ENCODE measurements at regions not wholly inside any gene's neighbourhood (a gene's known extent, or its start where the extent isn't known, plus 50 kb on each side); places are given as distances from the start of the nearest gene placed in this dataset.
"Not testable (repeated sequence)": the region's sequence is repeated elsewhere in the genome, so short reads cannot be mapped to it uniquely, and the experiment has no call there.

DNA sequence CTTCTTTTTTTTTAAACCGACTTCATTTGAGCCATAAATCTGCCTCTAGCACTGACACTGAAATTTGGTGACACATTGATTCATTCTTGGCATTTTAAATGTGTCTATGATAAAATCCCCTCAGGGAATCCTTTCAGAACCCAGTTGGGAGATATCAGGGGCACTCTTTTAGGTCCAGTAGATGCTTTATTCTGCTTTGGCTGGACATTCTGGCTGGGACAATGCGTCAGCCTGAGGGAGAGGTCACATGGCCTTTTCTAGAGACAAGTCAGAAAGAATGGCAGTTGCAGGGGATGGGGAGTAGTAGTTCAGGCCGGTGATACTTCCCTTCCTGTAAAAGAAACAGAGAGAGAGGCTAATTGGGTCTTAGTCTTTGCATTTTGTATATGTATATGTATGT is 63.1 kb downstream of the TRIM43 start:
- not testable (repeated sequence) for DNase-seq

DNA sequence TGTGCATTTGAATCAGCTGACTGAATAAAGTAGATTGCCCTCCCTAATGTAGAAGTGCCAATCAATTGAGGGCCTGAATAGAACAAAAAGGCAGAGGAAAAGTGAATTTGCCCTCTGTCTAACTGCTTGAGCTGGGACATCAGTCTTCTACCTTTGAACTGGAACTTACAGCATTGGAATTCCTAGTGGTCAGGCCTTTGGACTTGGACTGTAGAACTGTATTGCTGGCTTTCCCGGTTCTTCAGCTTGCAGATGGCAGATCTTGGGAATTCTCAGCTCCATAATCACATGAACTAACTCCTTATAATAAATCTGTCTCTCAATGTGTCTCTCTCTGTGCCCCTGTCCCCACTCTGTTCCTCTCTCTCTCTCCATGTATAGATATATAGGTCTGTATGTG is 64.8 kb downstream of the TRIM43 start:
- DNase-seq, result not testable (repeated sequence)

DNA sequence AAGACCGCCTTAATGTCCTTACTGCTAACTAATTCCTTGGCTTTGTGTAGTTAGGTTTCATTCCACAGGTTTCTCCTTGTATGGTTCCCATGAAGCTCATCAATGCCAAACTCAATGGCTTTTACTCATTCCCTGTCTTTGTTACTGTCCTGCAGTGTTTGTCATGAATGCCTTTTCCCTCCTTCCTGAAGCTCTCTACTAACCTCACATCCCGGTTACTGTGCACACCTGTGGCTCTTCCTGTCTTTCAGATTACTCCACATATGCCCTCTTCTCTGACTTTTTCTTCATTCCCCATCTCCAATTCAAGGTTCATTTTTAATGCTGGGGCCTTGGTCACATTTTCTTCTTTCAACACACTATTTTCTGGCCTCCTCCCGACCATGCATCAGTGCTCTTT is 66.1 kb downstream of the TRIM43 start:
- DNase-seq, result not testable (repeated sequence)

DNA sequence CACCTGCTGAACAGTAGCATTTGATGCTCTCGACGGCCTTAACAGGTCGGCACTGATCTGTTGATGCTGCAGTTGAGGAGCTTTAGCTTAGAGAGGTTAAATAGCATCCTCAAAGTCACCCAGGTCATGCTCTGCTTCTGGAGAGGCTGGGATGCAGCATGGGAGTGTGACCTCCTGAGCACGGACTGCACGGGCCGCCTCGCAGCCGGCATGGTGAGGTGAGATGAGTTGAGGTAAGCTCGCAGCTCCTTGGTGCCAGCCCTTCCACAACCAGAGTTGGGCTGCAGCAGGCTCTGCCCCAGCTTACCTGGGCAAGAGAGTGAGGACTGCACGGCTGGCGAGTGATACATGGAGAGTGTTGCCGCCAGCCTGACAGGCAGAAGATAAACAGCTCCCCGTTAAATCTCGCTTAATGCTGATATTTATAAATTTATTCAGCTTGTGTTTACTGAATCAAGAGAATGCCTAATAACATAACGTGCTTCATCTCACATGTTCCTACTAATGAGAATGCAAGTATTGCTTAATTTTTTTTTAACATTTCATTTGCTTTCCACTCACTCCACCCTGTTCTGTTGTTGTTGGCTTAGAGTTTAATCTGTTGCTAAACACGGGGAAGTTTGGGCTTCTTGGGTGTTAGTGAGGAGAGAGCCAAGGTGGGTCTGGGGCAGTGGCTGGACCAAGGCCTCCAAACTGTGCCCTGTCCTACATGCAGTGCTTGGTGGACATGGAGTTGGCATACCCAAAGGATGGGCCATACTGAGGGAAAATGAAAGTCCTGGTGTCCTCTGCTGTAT is 69.2 kb downstream of the TRIM43 start:
- not testable (repeated sequence) for DNase-seq

DNA sequence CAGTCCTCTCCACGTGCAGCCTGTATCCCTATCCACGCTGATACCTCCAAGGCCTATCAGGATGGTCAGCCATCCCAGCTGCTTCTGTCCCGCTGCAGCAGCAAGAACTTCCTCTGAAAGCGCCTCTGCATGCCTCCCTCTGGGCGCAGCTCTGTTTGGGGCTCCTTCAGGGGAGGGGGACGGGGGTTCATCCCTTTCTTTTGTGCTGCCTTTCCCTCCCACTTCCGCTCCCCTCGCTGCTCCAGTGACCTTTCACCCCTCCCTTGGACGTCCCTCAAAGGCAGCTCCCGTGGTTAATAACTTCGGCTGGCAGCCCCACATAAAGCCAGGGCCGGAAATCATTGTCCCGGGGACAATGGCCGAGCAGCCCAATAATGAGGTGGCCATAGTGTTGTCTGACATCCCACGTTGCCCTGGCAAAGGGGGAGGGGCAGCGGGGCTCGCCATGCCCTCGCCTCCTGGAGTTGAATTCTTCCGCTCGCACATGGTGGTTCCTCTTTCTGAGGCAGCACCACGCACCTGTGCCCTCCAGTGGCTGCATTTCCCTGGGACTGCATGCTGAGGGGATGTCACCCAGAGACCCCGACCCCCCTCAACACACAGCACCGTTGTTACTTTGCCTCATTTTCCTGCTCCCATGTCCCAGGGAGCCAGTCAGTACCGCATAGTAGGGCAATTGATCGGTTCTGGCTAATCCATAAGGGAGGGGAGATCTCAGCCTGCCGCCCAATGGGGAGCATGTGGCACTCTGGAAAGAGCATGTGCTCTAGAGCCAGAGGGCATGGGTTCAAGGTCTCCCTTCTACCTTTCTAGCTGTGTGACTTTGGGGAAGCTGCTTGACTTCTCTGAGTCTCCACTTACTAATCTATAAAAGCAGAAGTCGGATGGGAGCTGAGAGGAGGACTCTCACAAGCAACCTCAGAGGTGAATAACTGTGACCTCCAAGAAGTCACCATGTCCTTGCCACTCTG is 72.0 kb downstream of the TRIM43 start:
- not testable (repeated sequence) for DNase-seq

DNA sequence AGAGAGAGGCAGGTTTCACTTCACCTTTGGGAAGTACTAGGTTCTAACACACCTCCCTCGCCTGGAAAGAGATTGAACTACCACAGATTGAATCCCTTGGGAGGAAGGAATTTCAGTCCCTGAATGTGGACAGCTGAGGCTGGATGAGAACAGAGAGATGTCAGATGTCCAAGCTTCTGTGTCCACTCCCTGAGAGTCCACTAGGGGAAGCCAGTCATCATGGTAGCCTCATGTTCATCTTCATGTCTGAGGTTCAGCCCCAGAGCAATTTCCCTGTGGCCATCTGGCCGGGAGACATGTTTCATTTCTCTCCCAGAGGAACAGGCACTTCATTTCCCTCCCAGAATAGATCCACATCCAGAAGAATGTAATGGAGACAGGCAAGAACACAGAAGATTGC is 74.8 kb downstream of the TRIM43 start:
- DNase-seq, result not testable (repeated sequence)

DNA sequence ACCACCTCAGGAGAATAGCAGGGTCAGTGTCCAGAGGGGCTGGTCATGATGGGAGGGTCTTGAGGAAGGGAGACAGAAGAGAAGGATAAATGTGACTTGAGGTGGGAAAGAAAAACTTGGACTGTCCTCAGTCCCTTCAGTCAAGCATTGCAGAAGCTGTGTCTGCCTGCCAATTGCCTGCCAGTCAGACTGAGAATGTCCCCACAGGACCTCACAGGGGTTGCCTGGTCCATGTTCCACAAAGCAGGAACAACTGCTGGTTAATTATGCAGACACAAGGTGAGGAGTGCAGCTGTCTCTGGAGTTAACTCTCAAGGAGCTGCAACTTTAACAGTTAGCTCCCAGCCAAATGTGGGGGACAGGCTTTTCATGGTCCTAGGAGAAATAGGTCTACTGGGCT is 75.7 kb downstream of the TRIM43 start:
- no peak for DNase-seq

DNA sequence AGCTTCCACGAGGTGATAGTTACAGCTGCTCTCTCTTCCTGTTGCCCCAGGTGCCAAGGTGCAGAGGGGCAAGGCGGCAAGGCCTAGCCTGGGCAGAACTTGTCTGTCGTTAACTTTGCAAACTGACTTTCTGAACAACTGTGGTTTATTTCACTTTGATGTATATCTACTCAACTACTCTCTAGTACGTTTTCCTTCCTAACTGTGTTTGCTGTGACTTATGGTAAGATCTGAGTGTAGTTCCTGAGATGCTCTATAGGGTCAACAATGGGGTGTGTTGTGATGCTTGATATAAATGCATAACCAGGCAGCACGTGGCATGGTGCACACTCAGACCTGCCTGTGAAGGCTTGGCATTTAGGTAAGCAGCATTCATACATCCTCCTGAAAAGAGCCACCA is 77.1 kb downstream of the TRIM43 start:
- not testable (repeated sequence) for DNase-seq

DNA sequence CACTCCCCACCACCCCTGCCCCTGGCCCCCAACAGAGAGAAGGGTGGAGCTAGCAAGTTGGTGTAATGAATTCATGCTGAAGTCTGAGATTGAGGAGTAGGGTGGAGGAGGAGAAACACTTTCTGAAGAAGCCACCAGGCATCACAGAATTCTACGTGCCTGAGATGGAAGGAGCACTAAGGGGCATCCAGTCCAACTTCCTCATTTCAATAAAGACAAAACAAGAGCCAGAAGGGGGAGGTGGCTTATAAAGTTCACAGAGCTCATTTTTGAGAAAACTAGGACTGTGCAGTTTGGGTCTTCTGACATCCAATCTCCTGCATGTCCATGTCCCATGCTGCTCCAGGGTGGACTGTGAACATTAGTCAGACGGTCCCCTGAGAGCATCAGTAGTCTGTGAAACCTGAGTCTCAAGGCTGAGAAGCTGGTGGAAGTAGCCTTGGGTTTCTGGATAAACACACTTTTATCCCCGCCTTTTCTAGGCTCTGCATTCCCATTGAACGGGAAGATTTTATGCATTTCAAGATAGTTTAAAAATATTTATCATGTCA is 77.7 kb downstream of the TRIM43 start:
- DNase-seq, result no peak

DNA sequence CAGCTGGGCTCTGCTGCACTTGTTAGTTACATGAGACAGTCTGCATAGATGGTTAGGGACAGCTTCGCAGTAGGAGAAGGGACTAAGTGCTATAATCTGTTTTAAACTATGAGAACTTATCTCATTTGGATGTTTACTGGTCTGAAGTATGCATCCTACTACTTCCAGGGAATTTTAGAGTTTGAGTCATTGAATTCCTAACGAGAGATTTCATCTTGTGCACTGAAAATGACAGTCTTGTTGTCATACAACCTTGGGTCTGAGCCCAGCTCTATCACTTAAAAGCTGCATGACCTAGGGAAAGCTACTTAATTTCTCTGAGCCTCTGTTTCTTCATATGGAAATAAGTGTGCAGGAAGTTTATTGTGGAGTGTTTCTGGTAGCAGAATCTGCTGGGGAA is 78.4 kb downstream of the TRIM43 start:
- DNase-seq, result no peak

DNA sequence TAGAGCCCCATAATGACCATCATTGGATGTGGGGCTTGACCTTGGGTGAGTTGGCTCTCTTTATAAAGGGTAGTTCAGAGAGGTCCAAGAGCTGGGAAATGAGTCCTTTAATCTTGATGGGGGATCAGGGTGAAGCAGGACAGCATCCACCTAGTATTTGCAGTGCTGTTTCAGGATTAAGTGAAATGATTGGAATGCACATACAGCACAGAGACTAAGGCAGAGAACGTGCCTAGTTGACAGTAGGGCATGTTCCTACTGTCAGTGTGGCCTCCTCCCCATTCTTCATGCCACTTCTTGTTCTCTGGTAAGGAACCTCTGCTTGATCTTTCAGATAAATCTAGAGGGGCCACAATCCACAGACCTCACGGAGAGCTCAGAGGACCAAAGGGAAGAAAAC is 78.9 kb downstream of the TRIM43 start:
- no peak for DNase-seq

DNA sequence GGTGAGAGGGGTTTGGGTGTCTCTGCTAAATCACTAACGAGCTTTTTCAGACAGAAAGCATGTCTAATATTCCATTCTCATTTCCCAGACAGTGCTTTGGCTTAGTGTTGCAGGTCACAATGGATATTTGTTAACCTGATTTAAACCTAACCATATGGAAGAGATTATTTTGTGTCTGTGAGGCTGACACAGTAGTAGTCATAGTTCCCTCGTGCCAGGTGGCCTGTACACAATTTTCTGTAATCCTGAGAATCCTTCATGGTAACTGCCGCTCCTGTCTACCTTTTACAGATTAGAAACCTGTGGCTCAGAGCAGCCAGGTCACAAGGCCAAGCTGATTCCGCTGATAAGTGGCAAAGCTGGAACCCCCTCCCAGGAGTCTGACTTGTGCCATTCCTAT is 79.4 kb downstream of the TRIM43 start:
- DNase-seq, result not testable (repeated sequence)

DNA sequence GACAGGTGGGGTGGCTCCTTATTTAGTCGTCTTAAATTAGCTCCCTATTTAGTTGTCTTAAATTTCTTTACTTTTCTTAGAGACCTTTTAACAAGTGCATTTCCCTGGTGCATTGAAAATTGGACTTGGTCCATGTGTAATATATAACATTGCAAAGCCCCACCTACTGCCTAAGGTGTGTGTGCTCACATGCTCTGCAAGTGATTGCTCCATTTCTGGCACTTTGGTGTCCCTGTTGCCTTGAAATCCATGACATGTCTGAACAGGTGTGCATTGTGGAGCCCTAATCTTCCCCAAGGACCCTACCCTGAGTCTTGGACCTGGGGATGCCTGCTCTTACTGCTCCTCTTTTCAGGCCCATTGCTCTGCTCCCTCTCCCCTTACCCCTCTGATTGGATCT is 80.2 kb downstream of the TRIM43 start:
- DNase-seq, result not testable (repeated sequence)

DNA sequence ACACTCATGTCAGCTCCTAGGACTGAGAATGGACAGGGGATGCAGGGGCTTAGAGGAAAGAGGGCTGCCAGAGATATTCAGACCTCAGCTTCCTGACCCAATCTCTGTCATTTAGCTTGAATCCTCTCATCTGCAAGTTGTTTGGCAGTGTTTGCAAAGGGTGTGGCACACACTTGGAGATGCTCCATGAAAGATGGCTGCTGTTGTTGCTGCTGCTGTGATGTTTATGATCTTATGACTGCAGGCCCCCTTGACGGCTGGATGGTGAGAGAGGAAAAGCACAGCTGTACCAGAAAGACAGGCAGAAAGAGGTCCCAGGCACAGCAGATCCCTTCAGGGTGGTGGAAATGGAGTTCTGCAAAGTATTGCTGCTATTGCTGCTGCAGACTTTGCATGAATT is 80.7 kb downstream of the TRIM43 start:
- DNase-seq, result not testable (repeated sequence)

DNA sequence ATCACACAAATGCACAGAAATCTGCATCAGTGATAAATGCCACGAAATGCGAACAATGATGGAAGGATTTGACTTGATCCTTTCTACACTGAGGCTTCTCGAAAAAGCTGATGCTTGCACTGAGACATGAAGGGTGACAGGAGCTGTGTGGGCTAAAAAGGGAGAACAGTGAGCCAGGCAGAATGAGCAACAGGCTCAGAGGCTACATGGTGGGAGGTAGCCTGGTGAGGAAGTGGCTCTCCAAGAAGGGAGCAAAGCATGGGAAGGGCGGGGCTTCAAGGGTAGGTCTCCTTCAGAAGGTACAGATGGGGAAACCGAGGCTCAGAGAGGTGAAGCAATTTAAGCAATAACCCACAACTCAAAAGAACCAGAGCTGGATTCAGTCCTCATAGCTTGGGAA is 82.4 kb downstream of the TRIM43 start:
- no peak for DNase-seq

DNA sequence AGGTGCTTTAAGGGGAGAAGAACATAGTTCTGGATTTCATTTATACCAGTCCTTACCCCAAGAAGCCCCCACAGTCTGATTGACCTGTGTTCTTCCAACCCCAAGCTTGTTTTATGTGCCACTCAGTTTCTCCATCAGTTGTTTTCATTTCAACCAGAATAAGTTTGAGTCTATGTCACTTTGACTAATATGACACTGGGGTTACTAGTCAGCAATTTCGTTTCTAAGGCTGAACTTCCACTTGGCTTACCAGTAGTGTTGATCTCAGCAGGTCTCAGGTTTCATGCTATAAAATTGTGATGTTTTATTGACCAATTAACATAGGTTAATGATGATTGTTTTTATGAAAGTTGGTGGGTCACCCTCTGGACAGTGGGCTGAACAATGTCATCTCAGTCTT is 84.8 kb downstream of the TRIM43 start:
- DNase-seq, result not testable (repeated sequence)

DNA sequence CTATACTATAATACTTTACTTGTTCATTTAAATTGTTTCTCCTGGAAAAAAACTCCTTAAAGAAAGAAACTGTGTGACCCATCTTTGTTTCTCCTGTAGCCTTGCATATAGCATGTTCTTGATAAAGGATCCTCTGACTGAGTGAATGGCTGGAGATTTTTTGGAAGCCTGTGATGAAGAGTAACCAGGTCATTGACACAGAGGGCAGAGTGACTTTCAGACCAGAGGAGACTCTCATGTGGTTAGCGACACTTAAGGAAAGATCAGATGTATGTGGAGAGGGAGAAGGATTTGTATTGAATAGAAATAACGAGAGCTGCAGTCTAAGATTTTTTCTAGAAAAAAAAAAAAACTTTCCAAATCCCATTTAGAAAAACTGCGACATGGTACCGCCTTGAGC is 85.5 kb downstream of the TRIM43 start:
- DNase-seq, result no peak

DNA sequence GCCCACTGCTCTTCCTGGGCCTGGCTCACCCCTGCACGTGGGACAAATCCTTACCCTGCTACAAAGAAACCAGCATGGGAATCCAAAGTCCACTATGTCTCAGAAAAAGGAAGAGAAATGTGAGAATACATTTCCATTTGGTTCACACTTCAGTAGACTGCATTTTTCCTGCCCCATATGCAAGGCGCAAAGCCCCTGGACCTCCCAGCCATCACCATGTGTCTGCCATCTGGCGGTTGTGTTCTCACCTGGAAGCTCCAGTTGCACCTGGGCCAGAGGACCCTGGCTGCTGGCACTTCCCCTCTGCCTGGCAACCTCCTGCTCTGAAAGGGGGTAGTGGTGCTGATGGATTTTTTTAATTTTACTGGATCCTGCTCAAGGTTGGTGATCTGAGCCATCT is 86.0 kb downstream of the TRIM43 start:
- not testable (repeated sequence) for DNase-seq

DNA sequence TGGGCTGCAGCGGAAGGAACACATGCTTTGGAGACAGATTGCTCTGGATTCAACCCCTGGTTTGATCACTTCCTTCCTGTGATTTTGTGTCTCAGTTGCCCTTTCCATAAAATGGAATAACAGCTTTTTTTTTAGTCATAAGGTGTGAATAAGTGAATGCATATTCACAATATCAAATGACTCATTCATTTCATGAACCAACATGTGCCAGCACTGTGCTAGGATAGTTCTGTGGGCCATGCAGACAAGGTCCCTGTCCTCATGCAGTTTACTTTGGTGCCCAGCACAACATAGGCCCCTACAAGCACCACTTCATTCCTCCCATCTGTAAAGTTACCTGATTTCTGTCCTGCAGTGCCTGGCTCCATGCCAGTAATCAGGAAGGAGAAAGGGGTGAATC is 89.4 kb downstream of the TRIM43 start:
- not testable (repeated sequence) for DNase-seq

DNA sequence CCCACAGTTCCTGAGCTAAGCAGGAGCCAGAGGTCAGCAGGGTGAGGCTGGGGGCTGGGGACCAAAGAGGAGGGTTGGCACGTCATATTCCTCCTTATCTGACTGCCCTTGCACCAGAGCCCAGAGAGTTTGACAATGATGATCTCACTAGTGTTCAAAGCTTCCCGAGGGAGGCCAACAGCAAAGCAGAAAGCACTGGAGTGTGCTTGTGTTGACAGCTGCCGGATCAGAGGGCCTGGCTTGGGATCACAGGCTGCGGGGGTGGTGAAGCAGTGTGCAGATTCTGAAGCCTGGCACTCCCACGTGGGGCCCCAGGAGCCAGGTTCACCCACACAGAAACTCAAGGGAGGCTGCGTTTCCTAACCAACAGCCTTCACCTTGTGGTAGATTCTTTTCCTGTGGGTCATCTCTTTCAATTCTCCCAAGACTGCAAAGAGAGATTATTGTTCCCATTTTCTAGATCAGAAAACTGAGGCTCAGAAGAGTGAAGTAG is 89.8 kb downstream of the TRIM43 start:
- not testable (repeated sequence) for DNase-seq

DNA sequence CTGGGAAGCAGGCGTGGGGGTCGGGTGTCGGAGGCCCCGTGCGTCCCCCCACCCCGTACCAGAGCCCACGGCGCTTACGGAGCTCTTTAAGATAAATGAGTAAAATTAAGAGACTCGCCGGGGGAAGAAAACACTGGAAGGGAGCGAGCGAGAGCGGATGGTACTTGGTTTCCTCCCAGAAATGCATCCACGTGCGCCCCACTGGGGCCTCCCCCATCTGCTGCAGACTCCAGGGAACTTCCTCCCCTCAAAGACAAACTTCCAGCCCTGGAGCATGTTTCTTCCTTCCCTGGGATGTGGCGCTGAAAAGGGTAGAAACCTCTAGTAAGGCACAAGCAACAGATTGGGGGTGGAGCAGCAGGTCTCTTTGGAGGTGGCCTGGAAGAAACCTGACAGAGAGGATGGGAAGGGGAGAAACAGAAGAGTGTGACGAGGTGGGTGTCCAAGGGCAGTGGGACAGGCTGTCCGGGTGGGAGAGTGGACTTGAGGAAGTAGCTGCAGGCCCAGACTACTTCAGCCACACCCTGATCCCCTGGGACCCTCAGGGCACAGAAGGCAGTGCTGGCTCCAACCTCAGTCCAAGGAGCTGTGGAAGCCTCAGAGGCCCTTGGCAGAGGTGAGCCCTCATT is 91.2 kb downstream of the TRIM43 start:
- not testable (repeated sequence) for DNase-seq

DNA sequence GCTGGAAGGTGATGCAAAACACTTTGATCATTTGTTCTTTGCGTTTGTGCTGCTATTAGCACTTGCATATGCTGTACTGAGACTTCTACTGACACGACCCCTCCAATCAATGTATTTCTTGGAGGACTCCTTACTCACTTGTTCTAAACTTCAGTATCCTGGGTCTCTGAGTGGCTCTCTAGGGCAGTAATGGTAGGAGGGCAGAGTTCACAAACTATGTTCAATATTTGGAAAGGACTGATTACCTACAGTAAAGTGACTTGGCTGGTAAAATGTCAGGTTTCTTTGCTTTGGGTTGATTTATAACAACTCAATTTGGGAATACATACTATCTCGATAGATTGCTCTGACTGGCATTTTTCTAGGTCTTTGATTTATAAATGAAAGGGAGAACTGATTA is 93.7 kb downstream of the TRIM43 start:
- no peak for DNase-seq
